Panc1 (cell line): ENCODE measurements at regions not wholly inside any gene's neighbourhood (a gene's known extent, or its start where the extent isn't known, plus 50 kb on each side); places are given as distances from the start of the nearest gene placed in this dataset.
"Not testable (repeated sequence)": the region's sequence is repeated elsewhere in the genome, so short reads cannot be mapped to it uniquely, and the experiment has no call there.

Source experiments
- ATAC-seq: fragments of 200-7000 bp; cut with Tn5 transposase; 2 replicates; pipeline ENCODE4 v1.9.1; 2020; ENCODE audit warnings: mild to moderate bottlenecking, moderate library complexity
- BruUV-seq: library from RNA; stranded (reverse); fragments of 400-500 nt; replicated peaks from 2 replicates; lab custom pipeline; 2021; lab: Mats Ljungman, UMichigan
- CTCF ChIA-PET: fragments of 300-600 bp; sonication (Branson Sonifier 250); formaldehyde crosslinking; loops from one replicate; lab custom pipeline; 2022; ENCODE audit warnings: antibody characterized with exemption; lab: Charles Lee
- POLR2A ChIA-PET: fragments of 300-600 bp; sonication (Branson Sonifier 250); formaldehyde crosslinking; loops from one replicate; lab custom pipeline; 2022; ENCODE audit warnings: antibody characterized with exemption; lab: Charles Lee
- DNase-seq: peaks from one replicate; pipeline ENCODE4 v3.0.0-alpha.2; 2010; ENCODE audit warnings: low read depth, low spot score
- H3K27ac ChIP-seq: 2 replicates; pipeline ENCODE4 v1.5.1; 2011; ENCODE audit warnings: mild to moderate bottlenecking, low read length, inconsistent platforms
- H3K27me3 ChIP-seq: fragments of 200-500 bp; sonication (Bioruptor generic); 2 replicates; pipeline ENCODE4 v1.6.0; 2014; ENCODE audit warnings: low read length, inconsistent platforms; ENCODE audit not compliant: control insufficient read depth, insufficient read depth
- H3K36me3 ChIP-seq: fragments of 200-500 bp; sonication (Bioruptor generic); 2 replicates; pipeline ENCODE4 v1.5.1; 2014; ENCODE audit warnings: inconsistent platforms, mild to moderate bottlenecking, low read length, moderate library complexity; ENCODE audit not compliant: control insufficient read depth, insufficient read depth
- H3K4me1 ChIP-seq: 2 replicates; pipeline ENCODE4 v1.5.1; 2011; ENCODE audit warnings: inconsistent platforms, mild to moderate bottlenecking, low read length, moderate library complexity; ENCODE audit not compliant: control insufficient read depth, insufficient read depth
- H3K4me3 ChIP-seq, 2 experiments: 2 replicates each; pipeline ENCODE4 v1.5.1; 2011 to 2012; ENCODE audit warnings: low read depth in 2 of 2, low read length in 2 of 2, mild to moderate bottlenecking in 2 of 2, inconsistent platforms in 1 of 2, moderate library complexity in 1 of 2
- H3K9me3 ChIP-seq: fragments of 200-500 bp; sonication (Bioruptor generic); 2 replicates; pipeline ENCODE4 v1.5.1; 2014; ENCODE audit warnings: low read depth, mild to moderate bottlenecking, inconsistent platforms, low read length, moderate library complexity; ENCODE audit not compliant: control insufficient read depth, insufficient read depth
- CTCF ChIP-seq: fragments of 450-650 bp; IDR thresholded peaks from 2 replicates; pipeline ENCODE4 v1.5.1; 2017; ENCODE audit warnings: mild to moderate bottlenecking
- in situ Hi-C: cut with HindIII; loops from 2 replicates; pipeline ENCODE4 v1.10.0; 2016; ENCODE audit warnings: low sequenced_read_pairs, low pct_unique_long_range_greater_than_20kb
- intact Hi-C: fragments of 100-400 bp; cut with micrococcal nuclease; formaldehyde crosslinking; loops from one replicate; pipeline ENCODE4 v1.10.0; 2022; ENCODE audit not compliant: unreplicated experiment

- in situ Hi-C loops = not testable (repeated sequence)
Measured at GRCh38 chr4:3973581-3974200, 207.5 kb downstream of the ADRA2C start.

GRCh38 chr4:3983518-3984125 is 217.4 kb downstream of the ADRA2C start:
- H3K4me3 ChIP-seq, H3K27ac ChIP-seq, H3K9me3 ChIP-seq, in situ Hi-C loops, H3K4me1 ChIP-seq, intact Hi-C loops, POLR2A ChIA-PET, H3K27me3 ChIP-seq, H3K36me3 ChIP-seq, CTCF ChIA-PET, DNase-seq, ATAC-seq, BruUV-seq: not testable (repeated sequence)

More at GRCh38 chr4:3973581-3974200, 207.5 kb downstream of the ADRA2C start:
- DNase-seq, H3K4me3 ChIP-seq, ATAC-seq, intact Hi-C loops, H3K27me3 ChIP-seq, BruUV-seq, POLR2A ChIA-PET, H3K4me1 ChIP-seq, H3K36me3 ChIP-seq, H3K9me3 ChIP-seq, H3K27ac ChIP-seq, CTCF ChIA-PET: not testable (repeated sequence)

- H3K27me3 ChIP-seq, H3K4me1 ChIP-seq, intact Hi-C loops, CTCF ChIA-PET, DNase-seq, H3K36me3 ChIP-seq, in situ Hi-C loops, H3K27ac ChIP-seq, BruUV-seq, POLR2A ChIA-PET, H3K9me3 ChIP-seq, H3K4me3 ChIP-seq, ATAC-seq: not testable (repeated sequence)
Measured at GRCh38 chr4:3984796-3985195, 218.6 kb downstream of the ADRA2C start.

- DNase-seq, intact Hi-C loops, H3K27ac ChIP-seq, BruUV-seq, H3K4me1 ChIP-seq, H3K27me3 ChIP-seq, H3K9me3 ChIP-seq, ATAC-seq, in situ Hi-C loops, H3K4me3 ChIP-seq, H3K36me3 ChIP-seq, POLR2A ChIA-PET, CTCF ChIA-PET: not testable (repeated sequence)
- 0 out of 2 replicates have a peak, but pooled peaks have one; percentile 10 for TF ChIP-seq CTCF
Measured at GRCh38 chr4:3986412-3986811, 220.2 kb downstream of the ADRA2C start.

- H3K27ac ChIP-seq, H3K4me3 ChIP-seq, H3K9me3 ChIP-seq, in situ Hi-C loops, H3K36me3 ChIP-seq, H3K4me1 ChIP-seq, H3K27me3 ChIP-seq, BruUV-seq, POLR2A ChIA-PET, intact Hi-C loops, CTCF ChIA-PET, DNase-seq, ATAC-seq: not testable (repeated sequence)
Measured at GRCh38 chr4:3997386-3997785, 229.3 kb downstream of the OTOP1 start.

GRCh38 chr4:4004036-4004435 is 222.7 kb downstream of the OTOP1 start:
- H3K36me3 ChIP-seq, ATAC-seq, CTCF ChIA-PET, H3K4me3 ChIP-seq, in situ Hi-C loops, intact Hi-C loops, BruUV-seq, DNase-seq, H3K9me3 ChIP-seq, H3K4me1 ChIP-seq, POLR2A ChIA-PET, H3K27me3 ChIP-seq, H3K27ac ChIP-seq: not testable (repeated sequence)

- CTCF ChIA-PET, in situ Hi-C loops, H3K4me3 ChIP-seq, BruUV-seq, H3K27me3 ChIP-seq, H3K36me3 ChIP-seq, POLR2A ChIA-PET, DNase-seq, intact Hi-C loops, ATAC-seq, H3K27ac ChIP-seq, H3K4me1 ChIP-seq, H3K9me3 ChIP-seq: not testable (repeated sequence)
Measured at GRCh38 chr4:4004702-4005101, 222.0 kb downstream of the OTOP1 start.
